A673 (cell line): ENCODE measurements at regions not wholly inside any gene's neighbourhood (a gene's known extent, or its start where the extent isn't known, plus 50 kb on each side); places are given as distances from the start of the nearest gene placed in this dataset.

Experiments
- CTCF ChIP-seq: fragments of 300-800, 200-600 bp; sonication (generic); conservative IDR thresholded peaks from 2 replicates; pipeline ENCODE4 v1.5.1; 2017; ENCODE audit warnings: low read depth, mild to moderate bottlenecking, antibody characterized with exemption, low read length, moderate library complexity, mixed read lengths
- EZH2 ChIP-seq: fragments of 200-600 bp; sonication (generic); IDR thresholded peaks from 2 replicates; pipeline ENCODE4 v1.6.1; 2017; ENCODE audit warnings: borderline replicate concordance, low read depth, mild to moderate bottlenecking, mixed read lengths, antibody characterized with exemption, low read length; ENCODE audit not compliant: poor library complexity, severe bottlenecking

- no peak for TF ChIP-seq CTCF
- no peak for TF ChIP-seq EZH2
Measured at GRCh38 chr3:187969581-187969950, 184.4 kb upstream of the LPP start.
